H1 (cell line): ENCODE measurements at regions not wholly inside any gene's neighbourhood (a gene's known extent, or its start where the extent isn't known, plus 50 kb on each side); places are given as distances from the start of the nearest gene placed in this dataset.
A peak's percentile ranks its signal among the peaks of the same experiment; 100 is the strongest.

Source experiments
- CTCF ChIA-PET: fragments of 300-600 bp; sonication (Branson Sonifier 250); formaldehyde crosslinking; loops from one replicate; lab custom pipeline; 2021; ENCODE audit not compliant: partially characterized antibody; lab: Charles Lee
- POLR2A ChIA-PET: fragments of 300-600 bp; sonication (Branson Sonifier 250); formaldehyde crosslinking; loops from one replicate; lab custom pipeline; 2021; ENCODE audit warnings: inconsistent platforms; ENCODE audit not compliant: partially characterized antibody; lab: Charles Lee
- DNase-seq, 2 experiments: peaks; one replicate each; pipeline versions ENCODE4 v3.0.0 to v3.0.0-alpha.2; 2010 to 2022; ENCODE audit warnings: low spot score in 2 of 2, low read depth in 1 of 2, mixed read lengths in 1 of 2
- FAIRE-seq: peaks from 2 replicates; lab custom pipeline; 2011; peaks lifted over from hg19 to GRCh38; lab: Jason Lieb, UNC
- H2AFZ ChIP-seq: 2 replicates; pipeline ENCODE4 v1.8.1; 2012; ENCODE audit warnings: low read length, inconsistent platforms
- H2AK5ac ChIP-seq: 2 replicates; pipeline ENCODE4 v1.6.1; 2013; ENCODE audit warnings: low read depth, low read length
- H2BK120ac ChIP-seq: replicated peaks from 2 replicates; pipeline ENCODE3; 2013; ENCODE audit warnings: low read depth, low read length, inconsistent platforms
- H2BK12ac ChIP-seq: 2 replicates; pipeline ENCODE4 v1.6.1; 2013; ENCODE audit warnings: low read depth, low read length
- H2BK15ac ChIP-seq: 2 replicates; pipeline ENCODE4 v1.6.1; 2013; ENCODE audit warnings: low read length
- H2BK20ac ChIP-seq: 2 replicates; pipeline ENCODE4 v1.6.1; 2013; ENCODE audit warnings: low read length
- H2BK5ac ChIP-seq: 2 replicates; pipeline ENCODE4 v1.6.1; 2013; ENCODE audit warnings: low read depth, low read length
- H3K14ac ChIP-seq: 2 replicates; pipeline ENCODE4 v1.6.1; 2013; ENCODE audit warnings: inconsistent platforms; ENCODE audit not compliant: insufficient read length
- H3K18ac ChIP-seq: 2 replicates; pipeline ENCODE4 v1.6.1; 2013; ENCODE audit warnings: low read length; ENCODE audit errors: extremely low read depth
- H3K23ac ChIP-seq: 2 replicates; pipeline ENCODE4 v1.6.1; 2013; ENCODE audit warnings: inconsistent platforms; ENCODE audit not compliant: insufficient read length
- H3K23me2 ChIP-seq: 2 replicates; pipeline ENCODE4 v1.6.1; 2013; ENCODE audit warnings: low read depth, low read length
- H3K27ac ChIP-seq: 2 replicates; pipeline ENCODE4 v1.6.1; 2011; ENCODE audit warnings: low read depth, low read length, inconsistent platforms
- H3K27me3 ChIP-seq, 4 experiments: replicated peaks in 1 of 4; 1 replicate in 1 of 4; 2 replicates in 3 of 4; pipeline versions ENCODE4 v1.6.1 to v1.8.1; 2011 to 2013; ENCODE audit warnings: low read length in 3 of 4, mild to moderate bottlenecking in 3 of 4, inconsistent platforms in 2 of 4, mixed read lengths in 2 of 4, moderate library complexity in 1 of 4; ENCODE audit not compliant: control insufficient read depth in 3 of 4, insufficient read depth in 3 of 4; ENCODE audit errors: extremely low read depth in 1 of 4
- H3K36me3 ChIP-seq, 4 experiments: 2 replicates each; pipeline versions ENCODE4 v1.6.1 to v1.8.1; 2011 to 2013; ENCODE audit warnings: mild to moderate bottlenecking in 4 of 4, low read length in 3 of 4, moderate library complexity in 2 of 4, control low read depth in 1 of 4, inconsistent platforms in 1 of 4; ENCODE audit not compliant: insufficient read depth in 4 of 4, control insufficient read depth in 2 of 4
- H3K4ac ChIP-seq: replicated peaks from 2 replicates; pipeline ENCODE3; 2013; ENCODE audit warnings: low read length, low read depth, mixed read lengths, inconsistent platforms; ENCODE audit not compliant: insufficient read length
- H3K4me1 ChIP-seq, 4 experiments: replicated peaks in 1 of 4; 1 replicate in 1 of 4; 2 replicates in 3 of 4; pipeline versions ENCODE4 v1.6.1 to v1.8.1; 2011 to 2013; ENCODE audit warnings: low read length in 3 of 4, inconsistent platforms in 2 of 4, mixed read lengths in 1 of 4; ENCODE audit not compliant: insufficient read depth in 4 of 4, control insufficient read depth in 3 of 4
- H3K4me2 ChIP-seq, 2 experiments: 2 replicates each; pipeline versions ENCODE4 v1.6.1 to v1.8.1; 2011 to 2013; ENCODE audit warnings: low read depth in 2 of 2, low read length in 2 of 2, control low read depth in 1 of 2, inconsistent platforms in 1 of 2, mild to moderate bottlenecking in 1 of 2; ENCODE audit not compliant: insufficient read depth in 1 of 2
- H3K4me3 ChIP-seq, 4 experiments: fragments of 200-600, 300-600 bp in 1 of 4; sonication (generic), shearing (Covaris generic), sonication (Bioruptor Twin) in 1 of 4; 2 replicates each; pipeline versions ENCODE4 v1.5.1 to v1.8.1; 2011 to 2016; ENCODE audit warnings: low read length in 4 of 4, low read depth in 3 of 4, control low read depth in 2 of 4, inconsistent platforms in 2 of 4, mild to moderate bottlenecking in 2 of 4, mixed read lengths in 1 of 4, moderate library complexity in 1 of 4; ENCODE audit not compliant: insufficient read depth in 2 of 4; ENCODE audit errors: extremely low read depth in 1 of 4
- H3K56ac ChIP-seq: replicated peaks from 2 replicates; pipeline ENCODE3; 2013; ENCODE audit warnings: low read depth, mild to moderate bottlenecking, mixed read lengths, low read length, inconsistent platforms; ENCODE audit not compliant: insufficient read length
- H3K79me1 ChIP-seq: 2 replicates; pipeline ENCODE4 v1.6.1; 2013; ENCODE audit warnings: low read depth, low read length, control low read depth
- H3K79me2 ChIP-seq, 2 experiments: 2 replicates each; pipeline versions ENCODE4 v1.6.1 to v1.8.1; 2012 to 2013; ENCODE audit warnings: low read length in 2 of 2, mild to moderate bottlenecking in 2 of 2, inconsistent platforms in 1 of 2; ENCODE audit not compliant: insufficient read depth in 2 of 2, control insufficient read depth in 1 of 2
- H3K9ac ChIP-seq, 4 experiments: replicated peaks in 1 of 4; 1 replicate in 1 of 4; 2 replicates in 3 of 4; pipeline versions ENCODE4 v1.6.1 to v1.8.1; 2011 to 2013; ENCODE audit warnings: low read depth in 3 of 4, low read length in 3 of 4, control low read depth in 2 of 4, mild to moderate bottlenecking in 2 of 4, moderate library complexity in 2 of 4, inconsistent platforms in 1 of 4; ENCODE audit errors: extremely low read depth in 1 of 4
- H3K9me3 ChIP-seq, 2 experiments: 2 replicates each; pipeline versions ENCODE4 v1.6.1 to v1.8.1; 2012 to 2013; ENCODE audit warnings: mild to moderate bottlenecking in 2 of 2, moderate library complexity in 2 of 2, control low read depth in 1 of 2, inconsistent platforms in 1 of 2, low read depth in 1 of 2, low read length in 1 of 2, mixed read lengths in 1 of 2; ENCODE audit not compliant: insufficient read depth in 2 of 2
- H4K20me1 ChIP-seq, 2 experiments: replicated peaks in 1 of 2; 2 replicates each; pipeline versions ENCODE3 to v1.8.1; 2011 to 2013; ENCODE audit warnings: inconsistent platforms in 2 of 2, low read length in 2 of 2, mild to moderate bottlenecking in 1 of 2; ENCODE audit not compliant: insufficient read depth in 2 of 2, control insufficient read depth in 1 of 2
- H4K5ac ChIP-seq: 2 replicates; pipeline ENCODE4 v1.6.1; 2013; ENCODE audit warnings: low read length, low read depth, mixed read lengths, inconsistent platforms; ENCODE audit not compliant: insufficient read length
- H4K8ac ChIP-seq: 2 replicates; pipeline ENCODE4 v1.8.0; 2013; ENCODE audit warnings: mild to moderate bottlenecking, moderate library complexity, low read length, inconsistent platforms; ENCODE audit not compliant: insufficient read depth; ENCODE audit errors: extremely low read depth
- H4K91ac ChIP-seq: replicated peaks from 2 replicates; pipeline ENCODE3; 2013; ENCODE audit warnings: low read length, mixed read lengths, inconsistent platforms; ENCODE audit not compliant: insufficient read length
- CEBPB ChIP-seq: IDR thresholded peaks from 2 replicates; pipeline ENCODE4 v1.6.1; 2012; ENCODE audit warnings: low read depth, low read length
- MAFK ChIP-seq: IDR thresholded peaks from 2 replicates; pipeline ENCODE4 v1.6.1; 2012; ENCODE audit warnings: low read depth, mild to moderate bottlenecking, improper control_type of control experiment, low read length
- SAP30 ChIP-seq: fragments of 300-600 bp; sonication (generic); IDR thresholded peaks from 2 replicates; pipeline ENCODE4 v1.7.1; 2012; ENCODE audit warnings: low read length, moderate library complexity, mild to moderate bottlenecking, inconsistent platforms; ENCODE audit not compliant: insufficient read depth, insufficient replicate concordance
- SIX5 ChIP-seq: IDR thresholded peaks from 2 replicates; pipeline ENCODE4 v1.6.1; 2011; ENCODE audit warnings: mild to moderate bottlenecking, low read depth, low read length
- WGBS, 2 experiments: shearing (Covaris generic) in 1 of 2; methylation state at CpG; one replicate each; pipeline versions ENCODE4 v1.1.6 to v1.1.7; 2013 to 2015; ENCODE audit warnings: low lambda C conversion rate in 2 of 2, mixed read lengths in 2 of 2, inconsistent platforms in 1 of 2, low coverage in 1 of 2, missing lambda C conversion rate in 1 of 2; ENCODE audit not compliant: insufficient replicate concordance in 2 of 2, insufficient coverage in 1 of 2, insufficient read length in 1 of 2; ENCODE audit errors: extremely low coverage in 1 of 2, missing lambda C conversion rate in 1 of 2; 5-methylcytosine and 5-hydroxymethylcytosine counted together

DNA sequence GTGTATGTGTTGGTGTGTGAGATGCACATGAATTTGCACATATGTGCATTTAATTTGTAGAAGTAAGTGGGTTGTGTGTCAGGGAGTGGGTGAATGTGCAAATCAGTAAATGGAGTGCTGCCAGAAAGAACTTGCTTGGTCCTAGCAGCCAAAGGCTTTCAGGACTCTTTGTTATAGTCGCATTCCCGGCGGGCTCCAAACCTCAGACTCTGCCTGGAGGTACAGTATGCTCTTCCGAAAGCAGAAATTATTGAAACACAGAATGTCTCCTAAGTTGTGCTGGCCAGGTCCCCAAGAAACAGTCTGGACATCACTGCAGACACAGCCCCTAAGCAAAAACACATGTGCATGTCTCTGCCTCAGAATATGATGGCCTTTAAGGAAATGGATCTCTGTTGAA lies 232.4 kb downstream of the INSIG2 start:
- peak overlapping the region; percentile 79 for H3K27ac ChIP-seq
- peak overlapping the region in 1 of 4 experiments; percentile 52; a peak in 2 of 8 replicates for H3K4me3 ChIP-seq
- ChIA-PET POLR2A (no interaction called here), CTCF (no interaction called here)
- H3K4me2 ChIP-seq: peak overlapping the region; percentile 62 to 87
- 0 out of 7 replicates have a peak overlapping the region, but pooled peaks of 1 of the 4 experiments have one; percentile 4 for H3K9ac ChIP-seq
- FAIRE-seq (no peak), DNase-seq (no peak)
- no peaks in the 10 kb centered on the region for H4K20me1 ChIP-seq
- peaks cover 0 to 3% of the 10 kb centered on the region in 2 experiments; a peak in 1 of 4 replicates for H3K79me2 ChIP-seq
- TF ChIP-seq CEBPB: no peak
- TF ChIP-seq SAP30: no peak
- no peak for TF ChIP-seq MAFK
- no peak for TF ChIP-seq SIX5
- 74% methylated on average over 4 of the region's 4 CpGs; no CpG with 5 or more reads in 1 of the 2 experiments for WGBS, 2 experiments
- H3K14ac ChIP-seq: peak overlapping the region; percentile 70
- H2AFZ ChIP-seq: no peak overlapping the region
- no peak overlapping the region for H2BK20ac ChIP-seq
- H3K4me1 ChIP-seq: peaks cover 7 to 33% (median 31%) of the 10 kb centered on the region in 4 experiments
- H4K91ac ChIP-seq: peak overlapping the region; percentile 95
- H3K4ac ChIP-seq: peak overlapping the region; percentile 83
- no peaks in the 10 kb centered on the region for H3K27me3 ChIP-seq
- H3K9me3 ChIP-seq: no peaks in the 10 kb centered on the region
- peak overlapping the region; percentile 87 for H4K5ac ChIP-seq
- no peaks in the 10 kb centered on the region for H3K23me2 ChIP-seq
- H2AK5ac ChIP-seq: no peak overlapping the region
- no peaks in the 10 kb centered on the region for H3K79me1 ChIP-seq
- H2BK120ac ChIP-seq: peak overlapping the region; percentile 86
- peak overlapping the region; percentile 3; the same call in 1 of the 2 replicates for H2BK12ac ChIP-seq
- H3K56ac ChIP-seq: no peak overlapping the region
- H3K23ac ChIP-seq: no peak overlapping the region
- no peak overlapping the region for H2BK15ac ChIP-seq
- peak overlapping the region; percentile 92; the same call in 1 of the 2 replicates for H2BK5ac ChIP-seq
- H3K36me3 ChIP-seq: no peaks in the 10 kb centered on the region
- H3K18ac ChIP-seq: peak overlapping the region; percentile 1; the same call in 1 of the 2 replicates
- no peak overlapping the region for H4K8ac ChIP-seq
